ENCODE measurements at regions not wholly inside any gene's neighbourhood (a gene's known extent, or its start where the extent isn't known, plus 50 kb on each side); places are given as distances from the start of the nearest gene placed in this dataset.

- H3K27me3 ChIP-seq: no peaks in the 10 kb centered on the region
- intact Hi-C loops (cut with DNase I; ENCODE audit: low total_unique reads): no loop called here
- no peaks in the 10 kb centered on the region for H3K9me3 ChIP-seq
- H3K4me1 ChIP-seq: no peaks in the 10 kb centered on the region
- no peak for TF ChIP-seq POLR2A (IDR thresholded peaks at IDR 0.05)
- TF ChIP-seq CTCF (IDR thresholded peaks at IDR 0.05): no peak
- no peak for DNase-seq
- no peak overlapping the region for H3K4me3 ChIP-seq
- no peak overlapping the region for H3K27ac ChIP-seq
- no peaks in the 10 kb centered on the region for H3K36me3 ChIP-seq
Observed at GRCh38 chr10:3487228-3487627, 297.8 kb downstream of the KLF6 start.

- TF ChIP-seq CTCF (IDR thresholded peaks at IDR 0.05) (no peak), POLR2A (IDR thresholded peaks at IDR 0.05) (no peak)
- DNase-seq: no peak
- H3K27me3 ChIP-seq: no peaks in the 10 kb centered on the region
- H3K4me1 ChIP-seq: no peaks in the 10 kb centered on the region
- H3K9me3 ChIP-seq: no peaks in the 10 kb centered on the region
- no peaks in the 10 kb centered on the region for H3K36me3 ChIP-seq
- intact Hi-C loops (cut with DNase I; ENCODE audit: low total_unique reads): no loop called here
- no peak overlapping the region for H3K4me3 ChIP-seq
- H3K27ac ChIP-seq: no peak overlapping the region
Observed at GRCh38 chr10:3486346-3487065, 298.5 kb downstream of the KLF6 start.

- intact Hi-C loops (cut with DNase I; ENCODE audit: low total_unique reads): no loop called here
- no peak overlapping the region for H3K4me3 ChIP-seq
- DNase-seq: no peak
- H3K27me3 ChIP-seq: no peaks in the 10 kb centered on the region
- no peaks in the 10 kb centered on the region for H3K9me3 ChIP-seq
- no peaks in the 10 kb centered on the region for H3K4me1 ChIP-seq
- H3K27ac ChIP-seq: peak overlapping the region in 1 of 2 donors; percentile 60
- TF ChIP-seq CTCF (IDR thresholded peaks at IDR 0.05): no peak
- TF ChIP-seq POLR2A (IDR thresholded peaks at IDR 0.05): no peak
- H3K36me3 ChIP-seq: no peaks in the 10 kb centered on the region
Observed at GRCh38 chr10:3485057-3485686, 299.8 kb downstream of the KLF6 start.

GRCh38 chr10:3484306-3485056, 300.5 kb downstream of the KLF6 start:
- H3K4me1 ChIP-seq: no peaks in the 10 kb centered on the region
- no peaks in the 10 kb centered on the region for H3K36me3 ChIP-seq
- TF ChIP-seq POLR2A (IDR thresholded peaks at IDR 0.05) (no peak), CTCF (IDR thresholded peaks at IDR 0.05) (no peak)
- H3K27me3 ChIP-seq: no peaks in the 10 kb centered on the region
- no peak overlapping the region for H3K4me3 ChIP-seq
- H3K27ac ChIP-seq: peak overlapping the region in 1 of 2 donors; percentile 60
- intact Hi-C loops (cut with DNase I; ENCODE audit: low total_unique reads): no loop called here
- no peaks in the 10 kb centered on the region for H3K9me3 ChIP-seq
- no peak for DNase-seq
